CD4-positive, alpha-beta T cell treated with Interleukin-10 for 1 hour (primary cell): ENCODE measurements at regions not wholly inside any gene's neighbourhood (a gene's known extent, or its start where the extent isn't known, plus 50 kb on each side); places are given as distances from the start of the nearest gene placed in this dataset.
"Not testable (repeated sequence)": the region's sequence is repeated elsewhere in the genome, so short reads cannot be mapped to it uniquely, and the experiment has no call there.

Experiments used
- DNase-seq: peaks from one replicate; pipeline ENCODE4 v3.0.0-alpha.2; 2020

DNA sequence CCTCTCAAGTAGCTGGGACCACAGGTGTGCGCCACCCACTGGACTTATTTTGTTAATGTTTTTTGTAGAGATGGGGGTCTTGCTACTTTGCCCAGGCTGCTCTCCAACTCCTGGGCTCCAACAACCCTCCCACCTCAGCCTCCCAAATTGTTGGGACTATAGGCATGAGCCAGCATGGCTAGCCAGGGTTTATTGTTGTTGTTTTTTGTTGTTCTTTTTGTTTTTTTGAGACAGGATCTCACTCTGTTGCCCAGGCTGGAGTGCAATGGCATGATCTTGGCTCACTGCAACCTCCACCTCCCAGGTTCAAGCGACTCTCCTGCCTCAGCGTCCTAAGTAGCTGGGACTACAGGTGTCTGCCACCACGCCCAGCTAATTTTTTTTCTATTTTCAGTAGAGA, 142.2 kb downstream of the CRLF3 start:
- not testable (repeated sequence) for DNase-seq

GRCh38 chr17:30680681-30681080, 143.8 kb downstream of the CRLF3 start:
- DNase-seq: not testable (repeated sequence)

GRCh38 chr17:30677550-30678249, 146.8 kb downstream of the CRLF3 start:
- DNase-seq: no peak

DNA sequence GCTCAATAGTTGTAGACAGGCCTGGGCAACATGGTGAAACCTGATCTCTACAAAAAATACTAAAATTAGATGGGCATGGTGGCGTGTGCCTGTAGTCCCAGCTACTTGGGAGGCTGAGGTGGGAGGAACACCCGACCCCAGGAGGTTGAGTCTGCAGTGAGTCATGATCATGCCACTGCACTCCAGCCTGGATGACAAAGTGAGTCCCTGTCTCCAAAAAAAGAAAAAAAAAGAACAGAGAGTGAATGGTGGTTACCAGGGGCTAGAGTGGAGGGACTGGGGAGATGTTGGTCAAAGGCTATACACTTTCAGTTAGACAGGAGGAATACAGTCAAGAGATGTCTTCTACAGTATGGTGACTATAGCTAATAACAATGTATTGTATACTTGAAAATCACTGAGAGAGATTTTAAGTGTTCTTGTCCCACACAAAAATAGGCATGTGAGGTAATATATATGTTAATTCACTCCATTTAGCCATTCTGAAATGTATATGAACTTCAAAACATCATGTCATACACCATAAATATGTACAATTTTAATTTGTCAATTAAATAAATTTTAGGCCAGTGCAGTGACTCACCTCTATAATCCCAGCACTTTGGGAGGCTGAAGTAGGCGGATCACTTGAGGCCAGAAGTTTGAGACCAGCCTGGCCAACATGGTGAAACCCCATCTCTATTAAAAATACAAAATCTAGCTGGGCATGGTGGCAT, 148.6 kb downstream of the CRLF3 start:
- not testable (repeated sequence) for DNase-seq

GRCh38 chr17:30669217-30669649, 155.3 kb downstream of the CRLF3 start:
- DNase-seq: not testable (repeated sequence)

DNA sequence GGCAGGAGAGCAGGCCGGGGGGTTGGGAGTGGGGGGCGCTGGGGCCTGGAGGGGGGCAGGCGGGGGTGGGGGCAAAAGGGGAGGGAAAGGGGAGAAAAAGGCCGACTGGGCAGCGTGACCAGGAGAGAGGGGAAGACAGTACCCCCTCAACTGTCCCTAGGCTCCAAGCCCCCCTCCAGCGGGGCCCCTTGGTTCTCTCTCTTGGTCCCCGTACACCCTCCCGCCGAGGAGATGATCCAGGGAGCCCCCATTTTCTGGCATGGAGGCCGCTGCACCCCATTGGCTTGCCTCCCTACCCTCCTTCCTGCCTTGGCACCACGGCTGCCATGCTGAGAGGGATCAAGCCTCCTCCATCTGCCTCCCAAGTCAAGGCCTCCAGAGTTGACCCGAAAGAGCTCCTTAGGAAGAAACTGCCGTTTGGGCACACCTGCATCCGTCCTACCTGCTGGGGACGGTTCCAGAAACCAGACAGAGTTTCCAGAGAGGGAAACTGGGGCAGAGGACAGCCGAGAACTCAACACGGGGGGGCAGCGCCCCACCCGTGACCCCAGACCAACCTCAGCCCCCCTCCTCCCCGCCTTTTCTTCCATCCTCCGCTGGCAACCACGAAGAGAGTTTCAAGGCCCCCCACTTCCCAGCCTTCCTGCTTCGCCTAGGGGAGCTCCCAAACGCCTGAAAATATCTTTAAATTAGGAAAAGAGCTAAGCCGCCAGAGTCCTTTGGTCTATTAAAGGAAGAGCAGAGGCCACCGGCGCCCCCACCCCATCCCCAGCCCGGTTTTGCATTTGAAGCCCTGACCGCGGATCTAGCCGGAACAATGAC, 155.9 kb downstream of the CRLF3 start:
- DNase-seq: not testable (repeated sequence)

GRCh38 chr17:30667657-30668359, 156.7 kb downstream of the CRLF3 start:
- DNase-seq: peak; percentile 8

DNA sequence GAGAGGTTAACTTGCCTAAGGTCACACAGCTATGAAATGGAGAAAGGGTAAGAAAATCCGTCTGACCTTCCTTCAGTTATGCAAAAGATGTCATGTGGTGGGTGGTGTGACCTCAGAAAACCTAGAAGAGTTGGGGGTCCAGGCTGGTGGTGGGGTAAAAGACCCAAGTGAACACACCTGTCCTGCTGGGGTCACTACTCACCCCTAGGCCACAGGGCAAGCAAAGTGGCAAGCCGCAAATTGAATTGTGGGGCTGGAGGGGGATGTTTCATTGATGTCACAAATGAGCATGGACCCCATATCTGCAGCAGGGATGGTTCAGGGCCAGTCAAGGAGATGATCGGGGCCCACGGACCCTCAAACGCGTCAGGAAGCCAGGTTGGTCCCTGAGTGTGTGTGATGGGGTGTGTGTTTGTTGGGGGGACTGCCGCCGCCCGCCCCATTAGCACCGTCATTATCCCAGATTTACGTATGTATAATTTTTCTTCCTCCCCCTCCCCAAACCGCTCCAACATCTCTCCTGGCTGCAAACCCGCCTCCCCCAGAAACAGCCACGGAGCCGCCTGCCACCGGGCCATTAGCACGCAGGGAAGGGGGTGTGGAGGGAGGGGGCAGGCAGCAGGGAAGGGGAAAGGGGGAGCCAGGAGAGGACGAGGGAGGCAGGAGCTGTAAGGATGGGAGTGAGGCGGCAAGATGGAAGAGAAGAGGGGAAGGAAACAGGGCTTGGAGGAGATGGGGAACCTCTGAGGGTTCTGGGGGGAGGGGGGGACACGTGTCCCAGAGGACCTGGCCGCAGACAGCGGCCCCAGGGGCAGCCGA, 157.4 kb downstream of the CRLF3 start:
- not testable (repeated sequence) for DNase-seq

GRCh38 chr17:30663727-30664455, 160.6 kb downstream of the CRLF3 start:
- DNase-seq: not testable (repeated sequence)

DNA sequence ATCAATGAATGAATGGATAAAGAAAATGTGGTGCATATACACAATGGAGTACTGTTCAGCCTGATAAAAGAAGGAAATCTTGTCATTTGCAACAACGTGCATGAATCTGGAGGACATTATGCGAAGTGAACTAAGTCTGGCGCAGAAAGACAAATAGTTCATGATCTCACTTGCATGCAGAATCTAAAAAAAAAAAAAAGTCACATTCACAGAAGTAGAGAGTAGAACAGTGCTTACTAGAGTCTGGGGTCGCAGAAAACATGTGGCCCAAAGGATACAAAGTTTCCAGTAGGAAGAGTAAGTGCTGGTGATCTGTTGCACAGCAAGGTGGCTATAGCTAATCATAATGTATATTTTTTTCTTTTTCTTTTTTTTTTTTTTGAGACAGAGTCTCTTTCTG, 167.3 kb downstream of the CRLF3 start:
- not testable (repeated sequence) for DNase-seq

DNA sequence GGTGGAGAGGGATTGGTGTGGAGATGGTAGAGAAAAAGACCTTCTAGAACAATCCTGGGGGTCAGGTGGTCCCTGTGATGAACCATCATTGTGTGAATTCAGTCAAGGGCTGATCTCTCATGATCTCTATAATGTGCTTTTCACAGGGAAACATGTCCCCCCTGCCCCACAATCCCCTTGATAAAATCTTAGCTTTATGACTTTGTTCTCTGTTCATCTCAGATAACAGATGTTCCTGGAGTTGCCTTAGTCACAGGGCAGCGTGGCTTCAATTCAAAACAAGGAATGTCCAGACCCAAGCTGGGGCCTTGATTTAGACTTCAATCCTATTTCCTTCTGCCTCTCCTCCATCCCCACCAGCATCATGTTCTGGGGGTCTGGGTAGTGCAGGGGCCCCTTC, 171.5 kb downstream of the CRLF3 start:
- DNase-seq: not testable (repeated sequence)

DNA sequence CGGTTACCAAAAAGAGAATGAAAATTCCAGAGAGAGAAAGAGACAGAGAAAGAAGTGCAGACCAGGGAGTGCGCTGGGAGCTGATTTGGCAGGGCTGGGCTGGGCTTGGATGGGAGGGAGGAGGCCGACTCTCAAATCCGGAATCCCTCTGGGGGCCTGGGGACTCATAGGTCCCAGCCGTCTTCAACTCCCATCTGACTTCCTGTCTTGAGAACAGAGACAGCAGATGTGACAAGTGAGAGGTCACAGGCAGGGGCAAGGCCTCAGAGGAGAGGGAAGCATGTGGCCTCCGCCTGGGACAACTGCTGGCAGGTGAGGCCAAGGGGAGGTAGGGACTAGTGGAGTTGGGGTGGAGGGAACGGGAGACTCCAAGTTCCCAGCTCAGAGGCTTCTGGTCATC, 172.9 kb downstream of the GOSR1 start:
- not testable (repeated sequence) for DNase-seq

DNA sequence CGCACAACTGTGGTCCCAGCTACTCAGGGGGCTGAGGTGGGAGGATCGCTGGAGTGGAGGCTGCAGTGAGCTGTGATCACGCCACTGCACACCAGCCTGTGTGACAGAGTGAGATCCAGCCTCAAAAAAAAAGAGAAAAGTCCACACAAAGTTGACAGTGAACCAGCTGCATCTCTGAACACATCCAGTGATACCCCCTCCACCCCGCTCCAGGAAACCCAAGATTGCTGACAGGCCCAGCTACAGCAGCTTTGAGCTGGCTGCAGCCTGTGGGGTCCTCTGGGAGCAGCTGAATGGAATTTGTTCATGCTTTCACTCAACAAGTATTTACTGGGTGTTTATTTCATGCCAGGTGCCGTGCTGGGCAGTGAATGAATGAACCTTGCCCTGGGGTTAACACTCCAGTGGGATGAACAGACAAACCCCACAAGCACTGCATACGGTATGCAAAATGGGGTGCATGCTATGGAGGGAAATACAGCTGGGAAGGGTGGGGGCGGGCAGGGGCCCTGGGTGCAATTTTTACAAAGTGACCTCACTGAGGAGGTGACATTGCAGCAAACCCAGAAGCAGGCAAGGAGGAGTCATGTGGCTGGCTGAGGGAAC, 170.9 kb downstream of the GOSR1 start:
- not testable (repeated sequence) for DNase-seq

DNA sequence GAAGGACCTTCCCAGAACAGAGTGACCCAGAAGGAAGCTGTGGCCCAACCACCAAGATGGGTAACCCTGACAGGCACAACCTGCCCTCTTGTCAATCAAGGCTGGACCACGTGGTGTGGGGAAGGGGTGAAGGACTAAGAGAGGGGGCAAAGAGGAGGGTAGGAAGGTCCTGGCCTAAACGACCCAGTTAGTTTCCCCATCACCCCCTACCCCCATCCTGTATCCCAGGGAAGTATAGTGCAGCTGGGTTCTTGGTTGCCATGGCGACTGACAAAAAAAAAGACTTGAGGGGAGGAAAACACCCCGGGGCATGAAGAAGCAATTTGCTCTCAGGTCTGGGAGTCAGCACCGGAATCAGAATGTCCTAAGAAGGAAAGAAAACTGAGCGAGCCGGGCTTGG, 168.7 kb downstream of the GOSR1 start:
- not testable (repeated sequence) for DNase-seq

DNA sequence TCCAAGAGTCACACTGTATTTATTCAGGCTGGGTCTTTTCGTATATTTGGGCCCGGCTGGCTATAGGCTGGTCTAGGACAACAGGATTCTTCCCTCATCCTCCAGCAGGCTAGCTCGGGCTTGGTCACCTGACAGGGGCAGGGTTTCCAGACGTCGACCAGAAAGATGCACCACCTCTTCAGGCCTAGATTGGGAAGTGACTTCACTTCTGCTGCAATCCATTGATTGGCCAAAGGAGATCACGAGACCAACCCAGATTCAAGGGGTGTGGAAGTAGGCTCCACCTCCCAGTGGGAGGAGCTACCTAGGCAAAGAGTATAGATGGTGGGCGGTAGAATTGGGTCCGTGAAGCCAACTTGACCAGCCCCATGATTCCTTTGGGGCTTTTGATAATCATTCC, 167.5 kb downstream of the GOSR1 start:
- DNase-seq: not testable (repeated sequence)

- not testable (repeated sequence) for DNase-seq
These were observed 167.1 kb downstream of the GOSR1 start for GRCh38 chr17:30644287-30644686.

DNA sequence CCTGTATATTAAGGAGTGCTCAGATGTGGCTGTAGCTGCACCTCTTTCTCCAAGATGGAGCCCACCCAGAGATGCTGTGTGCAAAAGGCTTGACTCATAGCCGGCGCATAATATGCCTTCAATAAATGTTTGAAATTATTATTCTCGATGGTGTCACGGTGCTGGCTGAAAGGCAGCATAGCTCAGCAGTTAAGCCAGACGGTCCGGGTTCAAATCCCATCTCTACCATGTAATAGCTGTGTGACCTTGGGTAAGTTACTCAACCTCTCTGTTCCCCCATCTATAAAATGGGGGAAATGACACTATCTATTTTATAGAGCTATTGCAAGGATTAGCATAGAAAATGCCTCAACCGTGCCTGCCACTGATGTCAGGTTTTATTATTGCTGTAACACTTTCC, 164.2 kb downstream of the GOSR1 start:
- not testable (repeated sequence) for DNase-seq

- DNase-seq: not testable (repeated sequence)
These were observed 162.2 kb downstream of the GOSR1 start for GRCh38 chr17:30639391-30639790.

DNA sequence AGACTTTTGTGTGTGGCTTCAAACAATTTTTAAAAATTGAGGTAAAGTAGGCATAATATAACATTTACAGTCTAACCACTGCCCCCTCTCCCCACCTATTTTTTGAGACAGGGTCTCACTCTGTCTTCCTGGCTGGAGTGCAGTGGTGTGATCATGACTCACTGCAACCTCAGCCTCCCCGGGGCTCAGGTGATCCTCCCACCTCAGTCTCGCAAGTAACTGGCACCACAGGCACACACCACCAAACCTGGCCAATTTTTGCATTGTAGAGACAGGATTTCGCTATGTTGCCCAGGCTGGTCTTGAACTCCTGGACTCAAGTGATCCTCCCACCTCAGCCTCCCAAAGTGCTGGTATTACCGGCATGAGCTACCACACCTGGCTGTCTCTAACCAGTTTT, 161.8 kb downstream of the GOSR1 start:
- DNase-seq: not testable (repeated sequence)

- DNase-seq: not testable (repeated sequence)
These were observed 154.4 kb downstream of the GOSR1 start for GRCh38 chr17:30631651-30632050.

GRCh38 chr17:30625380-30625779, 148.2 kb downstream of the GOSR1 start:
- not testable (repeated sequence) for DNase-seq
